ENCODE measurements at regions not wholly inside any gene's neighbourhood (a gene's known extent, or its start where the extent isn't known, plus 50 kb on each side); places are given as distances from the start of the nearest gene placed in this dataset.

- no peak for DNase-seq (ENCODE audit: low spot score)
- Histone ChIP-seq H3K4me3 (ENCODE audit: low read depth in 1 of 3, low read length in 3 of 3) (no peak overlapping the region), H3K27ac (ENCODE audit: low read depth in 1 of 2, low read length in 2 of 2) (no peak overlapping the region), H3K4me1 (ENCODE audit: control insufficient read depth in 4 of 4, insufficient read depth in 4 of 4, low read length in 3 of 4) (no peaks in the 10 kb centered on the region), H3K9ac (ENCODE audit: low read depth in 1 of 2, low read length in 2 of 2) (no peak overlapping the region), H3K27me3 (ENCODE audit: control insufficient read depth in 4 of 4, insufficient read depth in 4 of 4, low read length in 3 of 4) (peaks cover 0 to 2% (median 1%) of the 10 kb centered on the region in 4 donors), H3K36me3 (ENCODE audit: control insufficient read depth in 4 of 4, insufficient read depth in 3 of 4, low read depth in 1 of 4, low read length in 3 of 4) (no peaks in the 10 kb centered on the region), H3K9me3 (ENCODE audit: control insufficient read depth in 4 of 4, low read length in 3 of 4) (no peaks in the 10 kb centered on the region)
- TF ChIP-seq, protein P1, sequence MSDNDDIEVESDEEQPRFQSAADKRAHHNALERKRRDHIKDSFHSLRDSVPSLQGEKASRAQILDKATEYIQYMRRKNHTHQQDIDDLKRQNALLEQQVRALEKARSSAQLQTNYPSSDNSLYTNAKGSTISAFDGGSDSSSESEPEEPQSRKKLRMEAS (IDR thresholded peaks at IDR 0.05) = no peak
- WGBS = 77% methylated on average over 5 of the region's 5 CpGs
Observed at GRCh38 chr4:144461906-144462305, 184.1 kb upstream of the HHIP start.

GRCh38 chr4:144463236-144463635 is 182.7 kb upstream of the HHIP start:
- Histone ChIP-seq H3K9ac (ENCODE audit: low read depth in 1 of 2, low read length in 2 of 2) (no peak overlapping the region), H3K36me3 (ENCODE audit: control insufficient read depth in 4 of 4, insufficient read depth in 3 of 4, low read depth in 1 of 4, low read length in 3 of 4) (no peaks in the 10 kb centered on the region), H3K27ac (ENCODE audit: low read depth in 1 of 2, low read length in 2 of 2) (no peak overlapping the region), H3K4me1 (ENCODE audit: control insufficient read depth in 4 of 4, insufficient read depth in 4 of 4, low read length in 3 of 4) (no peaks in the 10 kb centered on the region), H3K4me3 (ENCODE audit: low read depth in 1 of 3, low read length in 3 of 3) (no peak overlapping the region), H3K9me3 (ENCODE audit: control insufficient read depth in 4 of 4, low read length in 3 of 4) (no peaks in the 10 kb centered on the region), H3K27me3 (ENCODE audit: control insufficient read depth in 4 of 4, insufficient read depth in 4 of 4, low read length in 3 of 4) (peaks cover 0 to 2% (median 0%) of the 10 kb centered on the region in 4 donors)
- 87% methylated on average over 1 of the region's 1 CpG for WGBS
- no peak for DNase-seq (ENCODE audit: low spot score)
- TF ChIP-seq, protein P2, sequence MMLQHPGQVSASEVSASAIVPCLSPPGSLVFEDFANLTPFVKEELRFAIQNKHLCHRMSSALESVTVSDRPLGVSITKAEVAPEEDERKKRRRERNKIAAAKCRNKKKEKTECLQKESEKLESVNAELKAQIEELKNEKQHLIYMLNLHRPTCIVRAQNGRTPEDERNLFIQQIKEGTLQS (IDR thresholded peaks at IDR 0.05) = no peak
- TF ChIP-seq REST (IDR thresholded peaks at IDR 0.05) (no peak), RAD21 (IDR thresholded peaks at IDR 0.05) (no peak), TAF1 (conservative IDR thresholded peaks at IDR 0.05) (no peak), NR2F2 (IDR thresholded peaks at IDR 0.05) (no peak), SP1 (IDR thresholded peaks at IDR 0.05) (no peak), HNF4G (IDR thresholded peaks at IDR 0.05) (no peak), RXRA (IDR thresholded peaks at IDR 0.05) (no peak), HNF4A (conservative IDR thresholded peaks at IDR 0.05) (no peak), EGR1 (IDR thresholded peaks at IDR 0.05; ENCODE audit: low read depth in 2 of 2) (no peak), GABPA (IDR thresholded peaks at IDR 0.05 in 1 of 2, conservative IDR thresholded peaks at IDR 0.05 in 1 of 2) (no peak), YY1 (IDR thresholded peaks at IDR 0.05) (no peak), JUND (IDR thresholded peaks at IDR 0.05) (no peak), FOXA1 (IDR thresholded peaks at IDR 0.05) (no peak), FOXA2 (IDR thresholded peaks at IDR 0.05) (no peak)
- TF ChIP-seq, protein P3, sequence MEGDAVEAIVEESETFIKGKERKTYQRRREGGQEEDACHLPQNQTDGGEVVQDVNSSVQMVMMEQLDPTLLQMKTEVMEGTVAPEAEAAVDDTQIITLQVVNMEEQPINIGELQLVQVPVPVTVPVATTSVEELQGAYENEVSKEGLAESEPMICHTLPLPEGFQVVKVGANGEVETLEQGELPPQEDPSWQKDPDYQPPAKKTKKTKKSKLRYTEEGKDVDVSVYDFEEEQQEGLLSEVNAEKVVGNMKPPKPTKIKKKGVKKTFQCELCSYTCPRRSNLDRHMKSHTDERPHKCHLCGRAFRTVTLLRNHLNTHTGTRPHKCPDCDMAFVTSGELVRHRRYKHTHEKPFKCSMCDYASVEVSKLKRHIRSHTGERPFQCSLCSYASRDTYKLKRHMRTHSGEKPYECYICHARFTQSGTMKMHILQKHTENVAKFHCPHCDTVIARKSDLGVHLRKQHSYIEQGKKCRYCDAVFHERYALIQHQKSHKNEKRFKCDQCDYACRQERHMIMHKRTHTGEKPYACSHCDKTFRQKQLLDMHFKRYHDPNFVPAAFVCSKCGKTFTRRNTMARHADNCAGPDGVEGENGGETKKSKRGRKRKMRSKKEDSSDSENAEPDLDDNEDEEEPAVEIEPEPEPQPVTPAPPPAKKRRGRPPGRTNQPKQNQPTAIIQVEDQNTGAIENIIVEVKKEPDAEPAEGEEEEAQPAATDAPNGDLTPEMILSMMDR (IDR thresholded peaks at IDR 0.05; ENCODE audit: low read depth, low read length, missing input control) = no peak
- TF ChIP-seq, protein P1 (IDR thresholded peaks at IDR 0.05) = no peak
- TF ChIP-seq, protein P4, sequence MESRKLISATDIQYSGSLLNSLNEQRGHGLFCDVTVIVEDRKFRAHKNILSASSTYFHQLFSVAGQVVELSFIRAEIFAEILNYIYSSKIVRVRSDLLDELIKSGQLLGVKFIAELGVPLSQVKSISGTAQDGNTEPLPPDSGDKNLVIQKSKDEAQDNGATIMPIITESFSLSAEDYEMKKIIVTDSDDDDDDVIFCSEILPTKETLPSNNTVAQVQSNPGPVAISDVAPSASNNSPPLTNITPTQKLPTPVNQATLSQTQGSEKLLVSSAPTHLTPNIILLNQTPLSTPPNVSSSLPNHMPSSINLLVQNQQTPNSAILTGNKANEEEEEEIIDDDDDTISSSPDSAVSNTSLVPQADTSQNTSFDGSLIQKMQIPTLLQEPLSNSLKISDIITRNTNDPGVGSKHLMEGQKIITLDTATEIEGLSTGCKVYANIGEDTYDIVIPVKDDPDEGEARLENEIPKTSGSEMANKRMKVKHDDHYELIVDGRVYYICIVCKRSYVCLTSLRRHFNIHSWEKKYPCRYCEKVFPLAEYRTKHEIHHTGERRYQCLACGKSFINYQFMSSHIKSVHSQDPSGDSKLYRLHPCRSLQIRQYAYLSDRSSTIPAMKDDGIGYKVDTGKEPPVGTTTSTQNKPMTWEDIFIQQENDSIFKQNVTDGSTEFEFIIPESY (IDR thresholded peaks at IDR 0.05) = no peak

Measured in liver (tissue), 8 donors.